ENCODE measurements at regions not wholly inside any gene's neighbourhood (a gene's known extent, or its start where the extent isn't known, plus 50 kb on each side); places are given as distances from the start of the nearest gene placed in this dataset.

GRCh38 chr10:50968386-50969091 lies 83.1 kb upstream of the A1CF start:
- ATAC-seq (no peak), DNase-seq (ENCODE audit: low read depth, low spot score) (no peak)
- ChIA-PET CTCF (no interaction called here), POLR2A (no interaction called here), RAD21 (ENCODE audit: low non-redundant PET in 1 of 2, low total read pairs in 2 of 2, uncharacterized antibody in 2 of 2, unreplicated experiment in 2 of 2) (no interaction called here)
- intact Hi-C loops (cut with micrococcal nuclease), result no loop called here
- H3K9ac ChIP-seq (ENCODE audit: low read length), result no peak overlapping the region
- no peaks in the 10 kb centered on the region for H3K4me1 ChIP-seq (ENCODE audit: control insufficient read depth in 1 of 2, insufficient read depth in 2 of 2, low read length in 2 of 2)
- no peak overlapping the region for H3K4me3 ChIP-seq (replicated peaks in 1 of 2; ENCODE audit: low read depth in 1 of 2, low read length in 2 of 2)
- no peaks in the 10 kb centered on the region for H3K36me3 ChIP-seq (ENCODE audit: control insufficient read depth in 1 of 2, insufficient read depth in 2 of 2, low read length in 2 of 2)
- no peaks in the 10 kb centered on the region for H3K9me3 ChIP-seq (ENCODE audit: control insufficient read depth in 1 of 2, insufficient read depth in 1 of 2, low read depth in 1 of 2, low read length in 2 of 2)
- H2AFZ ChIP-seq (ENCODE audit: low read depth, low read length, poor library complexity, severe bottlenecking), result no peak overlapping the region
- no peaks in the 10 kb centered on the region for H4K20me1 ChIP-seq (ENCODE audit: insufficient read depth)
- H3K27ac ChIP-seq (ENCODE audit: low read depth, low read length), result no peak overlapping the region
- no peaks in the 10 kb centered on the region for H3K79me2 ChIP-seq (ENCODE audit: insufficient read depth, low read length)
- no TSS peak for BruUV-seq (replicated peaks)
- no peaks in the 10 kb centered on the region for H3K9me2 ChIP-seq (ENCODE audit: insufficient read depth)
- no peaks in the 10 kb centered on the region for H3K27me3 ChIP-seq (ENCODE audit: insufficient read depth, low read length)
- H3K4me2 ChIP-seq (ENCODE audit: low read length), result no peak overlapping the region
- TF ChIP-seq FOSL1 (IDR thresholded peaks at IDR 0.05; ENCODE audit: low read depth) (no peak), RAD21 (IDR thresholded peaks at IDR 0.05; ENCODE audit: low read depth) (no peak), POLR2A (IDR thresholded peaks at IDR 0.05; ENCODE audit: borderline replicate concordance, extremely low read depth, insufficient read depth, insufficient read length) (no peak), YY1 (IDR thresholded peaks at IDR 0.05; ENCODE audit: extremely low read depth, insufficient replicate concordance, low read depth, low read length) (no peak), EZH2phosphoT487 (IDR thresholded peaks at IDR 0.05; ENCODE audit: borderline replicate concordance) (no peak), TCF7L2 (IDR thresholded peaks at IDR 0.05; ENCODE audit: borderline replicate concordance, extremely low read depth, insufficient read depth, insufficient read length) (no peak), SP1 (IDR thresholded peaks at IDR 0.05; ENCODE audit: low read depth) (no peak), POLR2AphosphoS5 (IDR thresholded peaks at IDR 0.05; ENCODE audit: low read depth, low read length) (no peak), ELF1 (IDR thresholded peaks at IDR 0.05; ENCODE audit: borderline replicate concordance, low read depth) (no peak), JUND (IDR thresholded peaks at IDR 0.05) (no peak), ATF3 (IDR thresholded peaks at IDR 0.05) (no peak), CTCF (IDR thresholded peaks at IDR 0.05 in 2 of 3, conservative IDR thresholded peaks at IDR 0.05 in 1 of 3; ENCODE audit: borderline replicate concordance in 1 of 3, insufficient read depth in 1 of 3, low read depth in 2 of 3, low read length in 2 of 3) (no peak)
- TF ChIP-seq, protein P1, sequence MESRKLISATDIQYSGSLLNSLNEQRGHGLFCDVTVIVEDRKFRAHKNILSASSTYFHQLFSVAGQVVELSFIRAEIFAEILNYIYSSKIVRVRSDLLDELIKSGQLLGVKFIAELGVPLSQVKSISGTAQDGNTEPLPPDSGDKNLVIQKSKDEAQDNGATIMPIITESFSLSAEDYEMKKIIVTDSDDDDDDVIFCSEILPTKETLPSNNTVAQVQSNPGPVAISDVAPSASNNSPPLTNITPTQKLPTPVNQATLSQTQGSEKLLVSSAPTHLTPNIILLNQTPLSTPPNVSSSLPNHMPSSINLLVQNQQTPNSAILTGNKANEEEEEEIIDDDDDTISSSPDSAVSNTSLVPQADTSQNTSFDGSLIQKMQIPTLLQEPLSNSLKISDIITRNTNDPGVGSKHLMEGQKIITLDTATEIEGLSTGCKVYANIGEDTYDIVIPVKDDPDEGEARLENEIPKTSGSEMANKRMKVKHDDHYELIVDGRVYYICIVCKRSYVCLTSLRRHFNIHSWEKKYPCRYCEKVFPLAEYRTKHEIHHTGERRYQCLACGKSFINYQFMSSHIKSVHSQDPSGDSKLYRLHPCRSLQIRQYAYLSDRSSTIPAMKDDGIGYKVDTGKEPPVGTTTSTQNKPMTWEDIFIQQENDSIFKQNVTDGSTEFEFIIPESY (IDR thresholded peaks at IDR 0.05; ENCODE audit: extremely low read depth, insufficient replicate concordance, low read length), result no peak
